HG03039 (cell line): ENCODE measurements at regions not wholly inside any gene's neighbourhood (a gene's known extent, or its start where the extent isn't known, plus 50 kb on each side); places are given as distances from the start of the nearest gene placed in this dataset.

Experiments used
- ATAC-seq: cut with Tn5 transposase; IDR thresholded peaks from one replicate; pipeline ENCODE4 v1.9.1; 2021; ENCODE audit warnings: mild to moderate bottlenecking, moderate library complexity; ENCODE audit not compliant: unreplicated experiment

DNA sequence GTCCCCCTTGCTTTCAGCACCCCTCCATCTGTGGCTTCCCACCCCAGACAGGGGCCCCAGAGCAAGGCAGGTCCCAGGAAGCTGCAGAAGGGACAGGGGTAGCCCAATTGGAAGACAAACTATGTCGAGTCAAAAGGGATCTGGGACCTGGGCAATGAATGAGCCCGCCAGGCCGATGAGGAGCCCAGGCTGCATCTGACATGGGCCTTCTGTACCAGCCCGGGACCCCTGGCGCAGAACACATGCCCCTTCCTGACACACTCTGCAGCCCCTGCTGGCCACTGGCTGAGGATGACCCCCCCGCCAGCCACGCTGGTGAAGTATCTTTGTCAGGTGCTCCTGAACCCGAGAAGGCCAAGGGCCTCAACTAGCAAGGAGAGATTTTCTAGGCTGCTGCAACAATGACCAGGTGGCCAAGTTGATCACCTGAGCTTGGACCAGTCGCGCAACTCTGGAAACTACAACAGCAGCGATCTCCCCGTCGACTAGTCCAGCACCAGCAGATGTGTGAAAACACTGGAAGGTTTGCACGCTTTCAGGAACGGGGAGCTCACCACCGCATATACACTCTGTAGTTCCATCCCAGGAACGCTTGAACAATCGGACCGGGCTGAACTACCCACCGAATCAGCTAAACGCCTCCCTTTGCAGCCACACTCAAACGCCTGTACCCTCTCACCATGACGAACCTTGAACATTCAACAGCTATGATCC is 119.0 kb downstream of the NCOR2 start:
- no peak for ATAC-seq

DNA sequence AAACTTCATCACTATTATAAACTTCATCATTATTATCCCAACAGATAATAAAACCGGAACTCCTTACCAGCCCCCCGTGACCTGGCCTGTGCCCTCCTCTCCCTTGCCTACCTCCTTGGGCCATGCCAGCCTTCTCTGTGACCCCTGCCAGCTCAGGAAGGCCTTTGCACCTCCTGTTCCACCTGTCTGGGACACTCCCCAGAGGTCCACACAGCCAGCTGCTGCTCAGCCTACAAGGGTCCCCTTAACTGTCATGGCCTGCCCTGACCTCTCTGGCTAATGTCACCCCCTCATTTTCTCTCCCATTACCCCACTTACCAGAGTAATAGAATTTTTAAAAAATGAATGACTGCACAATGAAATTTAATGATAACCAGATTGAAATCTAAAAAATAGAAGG is 121.0 kb downstream of the NCOR2 start:
- no peak for ATAC-seq

DNA sequence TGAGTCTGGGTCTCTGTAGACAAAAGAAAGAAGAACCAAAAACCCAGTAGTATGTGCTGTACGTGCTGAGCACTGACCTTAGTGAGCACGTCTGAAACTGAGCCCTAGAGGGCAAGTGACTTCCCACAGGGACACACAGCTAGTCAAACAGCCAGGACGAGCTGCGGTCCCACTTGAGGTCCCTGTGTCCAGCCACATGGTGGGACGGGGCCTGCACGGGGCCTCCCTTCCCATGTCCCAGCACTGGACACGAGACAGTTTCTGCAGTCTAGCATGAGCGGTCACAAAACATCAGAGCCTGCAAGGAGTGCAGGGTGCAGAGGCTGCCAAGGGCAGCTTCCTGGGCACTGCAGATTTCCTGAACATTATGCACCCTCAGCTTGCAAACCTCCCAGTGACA is 121.6 kb downstream of the NCOR2 start:
- no peak for ATAC-seq

DNA sequence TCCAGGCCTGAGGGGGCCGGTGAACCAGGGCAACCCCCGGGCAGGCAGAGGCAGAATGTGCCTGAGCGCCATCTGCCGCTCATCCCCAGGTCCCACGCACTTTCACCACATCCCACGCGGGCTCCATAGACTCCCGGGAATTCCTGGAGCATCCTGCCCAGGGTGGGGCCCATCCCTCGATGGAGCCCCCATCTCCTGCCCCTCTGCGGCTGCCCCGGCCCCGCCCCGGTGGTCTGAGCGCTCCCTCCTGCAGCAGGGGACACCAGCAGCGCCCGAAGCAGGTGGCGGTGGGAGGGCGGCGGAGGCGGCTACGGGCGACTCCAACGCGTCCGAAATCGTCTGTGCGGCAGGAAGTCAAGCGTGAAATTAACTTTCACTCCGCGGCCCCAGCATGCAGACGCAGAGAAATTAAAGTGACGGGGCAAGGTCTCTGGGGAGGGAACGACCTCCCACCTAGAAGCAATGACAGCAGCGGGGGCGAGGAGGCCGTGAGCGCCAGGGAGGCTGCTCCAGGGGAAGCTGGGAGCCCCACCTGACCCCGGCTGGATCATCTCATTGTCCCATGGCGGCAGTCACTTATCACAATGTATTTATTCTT is 122.2 kb downstream of the NCOR2 start:
- ATAC-seq: no peak

DNA sequence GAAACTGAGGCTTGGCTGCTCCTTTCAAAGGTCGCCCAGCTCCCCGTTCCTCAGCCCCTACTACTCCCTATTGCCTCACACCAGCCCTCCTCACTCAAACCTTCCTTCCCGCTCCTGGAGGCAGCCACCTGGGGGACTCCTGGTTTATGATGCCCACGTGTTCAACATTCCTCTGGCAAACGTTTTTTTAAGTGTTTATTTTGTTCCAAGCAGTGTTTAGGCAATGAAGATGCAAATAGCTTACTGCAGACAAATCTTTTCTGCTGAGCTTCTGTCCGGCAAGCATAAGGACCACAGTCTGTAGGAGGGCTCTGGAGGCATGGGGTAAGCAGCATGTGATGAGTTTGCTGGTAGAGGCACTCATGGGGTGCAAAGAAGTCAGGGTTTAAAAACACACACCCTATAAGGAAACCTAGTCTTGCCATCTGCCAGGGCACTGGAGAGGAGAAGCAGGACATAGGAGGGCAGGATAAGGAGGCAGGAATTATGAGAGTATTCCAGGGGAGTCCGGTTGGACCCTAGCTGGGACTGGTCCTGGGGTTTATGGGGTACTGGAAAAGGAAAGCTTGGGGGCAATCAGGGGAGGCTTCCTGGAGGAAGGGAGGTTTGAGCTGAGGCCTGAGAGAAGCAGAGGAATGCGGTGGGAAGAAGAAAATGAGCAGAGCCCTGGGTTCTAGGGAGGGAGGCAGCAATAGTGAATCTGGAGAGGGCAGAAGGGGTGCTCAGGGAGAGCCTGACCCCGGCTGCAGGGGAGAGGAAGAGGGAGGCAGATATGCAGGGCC is 123.3 kb downstream of the NCOR2 start:
- ATAC-seq: no peak

DNA sequence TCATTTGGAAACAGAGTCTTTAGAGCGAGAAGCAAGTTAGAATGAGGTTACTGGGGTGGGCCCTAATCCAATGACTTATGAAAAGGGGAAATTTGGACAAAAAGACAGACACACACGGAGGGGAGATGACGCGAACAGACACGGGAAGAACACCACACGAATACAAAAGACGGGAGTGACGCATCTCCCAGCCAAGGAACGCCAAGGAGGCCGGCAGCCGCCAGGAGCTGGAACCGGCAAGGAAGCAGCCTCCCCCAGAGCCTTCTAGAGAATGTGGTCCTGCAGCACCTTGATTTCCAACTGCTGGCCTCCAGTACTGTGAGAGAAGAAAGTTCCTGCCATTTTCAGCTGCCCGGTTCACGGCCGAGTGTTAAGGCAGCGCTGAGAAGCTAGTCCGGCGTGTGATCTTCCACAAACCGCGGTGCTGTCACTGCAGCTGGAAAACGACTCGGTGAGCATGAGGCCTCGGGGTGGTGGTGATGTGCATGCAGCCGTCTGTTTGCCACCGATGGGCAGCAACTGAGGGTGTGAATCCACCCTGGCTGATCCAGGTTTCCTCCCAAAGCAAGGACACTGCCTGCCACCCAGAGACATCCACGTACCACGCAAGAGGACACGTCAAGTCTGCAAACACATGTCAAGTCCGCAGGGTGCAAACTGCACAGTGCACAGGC is 124.5 kb downstream of the NCOR2 start:
- ATAC-seq: no peak

DNA sequence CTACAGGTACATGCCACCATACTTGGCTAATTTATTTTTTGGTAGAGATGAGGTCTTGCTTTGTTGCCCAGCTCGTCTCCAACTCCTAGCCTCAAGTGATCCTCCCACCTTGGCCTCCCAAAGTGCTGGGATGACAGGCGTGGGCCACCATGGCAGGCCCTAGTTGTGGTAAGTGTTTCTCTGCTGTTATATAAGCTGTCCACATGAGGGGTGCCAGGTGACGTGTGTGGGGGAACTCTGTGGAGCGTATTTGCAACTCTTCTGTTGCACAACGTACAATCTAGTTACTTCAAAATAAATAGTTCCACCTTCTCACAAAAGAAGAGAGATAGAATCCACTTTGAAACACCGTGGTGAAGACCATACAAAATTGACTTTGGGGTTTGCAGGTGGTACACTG is 125.1 kb downstream of the NCOR2 start:
- ATAC-seq: no peak

DNA sequence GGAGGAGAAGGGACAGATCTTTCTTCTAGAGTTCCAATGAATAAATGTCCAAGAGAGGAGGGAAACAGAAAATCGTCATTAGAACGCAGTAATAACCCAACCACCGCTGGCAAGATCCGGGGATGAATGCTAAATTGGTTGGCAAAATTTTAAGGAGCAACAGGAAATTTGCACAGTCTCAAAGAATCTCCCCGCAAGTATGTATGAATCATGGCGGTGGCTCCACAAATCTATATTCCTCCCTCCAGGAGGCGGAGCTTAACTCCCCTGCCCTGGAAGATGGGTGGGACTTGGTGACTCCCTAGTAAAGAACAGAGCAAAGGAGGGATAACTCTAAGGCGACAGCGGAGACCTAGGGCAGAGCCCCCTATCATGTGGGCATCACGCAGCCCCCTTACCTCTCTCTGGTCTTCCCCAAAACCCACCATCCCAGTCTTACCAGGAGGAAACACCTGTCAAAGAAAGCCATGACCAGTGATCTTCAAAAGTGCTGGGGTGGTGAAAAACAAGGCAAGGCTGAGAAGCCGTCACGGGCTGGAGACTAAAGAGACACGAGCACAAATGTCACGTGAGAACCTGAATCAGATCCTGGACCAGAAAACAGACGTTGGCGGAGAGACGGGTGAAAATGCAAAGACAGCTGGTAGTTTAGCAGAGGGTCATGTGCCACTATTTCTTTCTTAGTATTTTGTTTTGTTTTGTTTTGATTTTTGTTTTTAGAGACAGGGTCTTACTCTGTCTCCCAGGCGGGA is 125.8 kb downstream of the NCOR2 start:
- ATAC-seq: no peak

DNA sequence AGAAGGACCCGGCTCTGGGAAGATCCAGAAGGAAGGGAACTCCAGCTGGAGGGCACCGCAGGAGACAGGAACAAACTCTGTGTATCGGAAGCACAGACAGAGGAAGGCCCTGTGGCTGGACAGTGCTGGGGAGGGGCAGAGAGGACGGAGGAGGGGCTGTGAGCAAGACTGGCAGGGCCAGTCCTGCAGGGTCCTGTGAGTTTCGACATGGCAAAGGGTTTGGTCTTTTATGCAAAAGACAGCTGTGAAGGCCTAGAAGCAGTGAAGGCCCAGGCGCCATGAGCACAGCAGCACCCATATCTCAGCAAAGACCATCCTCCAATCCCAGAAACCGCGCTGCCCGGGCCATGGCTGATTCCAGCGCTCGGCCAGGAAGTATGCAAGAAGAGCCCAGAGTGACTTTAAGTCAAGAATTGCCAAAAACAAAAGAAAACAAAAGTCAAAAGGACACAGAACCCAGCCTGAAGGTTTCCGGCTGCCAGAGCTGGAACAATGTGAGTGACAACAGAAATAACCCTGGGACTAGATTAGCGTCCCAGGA is 126.5 kb downstream of the NCOR2 start:
- no peak for ATAC-seq

DNA sequence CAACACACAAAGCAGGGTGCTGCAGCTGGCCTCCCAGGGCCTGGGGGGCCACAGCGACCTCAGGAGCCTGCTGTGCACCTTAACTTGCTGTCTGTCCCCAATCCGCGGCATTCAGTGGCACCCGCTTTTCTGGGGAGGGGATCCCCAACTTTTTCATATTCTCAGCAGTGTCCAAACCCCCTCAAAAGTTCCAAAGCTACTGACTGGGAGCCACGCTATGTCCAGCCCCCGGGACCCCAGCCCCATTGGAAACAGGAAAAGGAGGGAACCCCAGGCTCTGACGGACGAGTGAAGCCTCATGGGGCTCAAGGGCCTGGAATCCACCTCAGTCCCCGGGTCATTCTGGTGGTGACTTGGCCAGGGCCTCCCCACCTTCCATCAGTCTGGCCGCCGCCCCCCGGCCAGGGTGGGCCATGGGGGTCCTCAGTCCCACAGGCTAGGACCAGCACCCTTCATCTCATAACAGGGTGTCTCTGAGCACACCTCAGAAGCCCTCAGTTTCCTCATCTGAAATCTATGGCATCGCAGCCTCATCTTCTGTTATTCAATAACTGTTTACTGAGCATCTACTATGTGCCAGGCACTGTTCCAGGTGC is 127.3 kb downstream of the NCOR2 start:
- ATAC-seq: no peak

DNA sequence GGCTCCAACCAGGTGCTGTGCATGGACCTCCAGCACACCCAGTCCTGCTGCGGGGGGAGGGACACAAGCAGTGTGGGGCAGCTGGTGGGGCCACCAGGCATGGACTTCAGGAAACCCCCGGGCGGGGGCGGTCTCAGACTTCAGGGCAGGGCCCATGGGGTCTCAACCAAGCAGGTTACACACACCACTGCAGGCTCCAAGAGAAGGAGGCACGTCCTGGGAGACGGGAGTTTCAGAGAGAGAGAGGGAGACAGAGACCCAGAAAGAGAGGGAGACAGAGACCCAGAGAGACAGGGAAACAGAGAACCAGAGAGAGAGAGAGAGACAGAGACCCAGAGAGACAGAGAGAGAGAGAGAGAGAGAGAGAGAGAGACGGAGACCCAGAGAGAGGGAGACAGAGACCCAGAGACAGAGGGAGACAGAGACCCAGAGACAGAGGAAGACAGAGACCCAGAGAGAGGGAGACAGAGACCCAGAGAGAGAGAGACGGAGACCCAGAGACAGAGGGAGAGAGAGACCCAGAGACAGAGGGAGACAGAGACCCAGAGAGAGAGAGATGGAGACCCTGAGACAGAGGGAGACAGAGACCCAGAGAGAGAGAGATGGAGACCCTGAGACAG is 128.9 kb downstream of the NCOR2 start:
- ATAC-seq: no peak

DNA sequence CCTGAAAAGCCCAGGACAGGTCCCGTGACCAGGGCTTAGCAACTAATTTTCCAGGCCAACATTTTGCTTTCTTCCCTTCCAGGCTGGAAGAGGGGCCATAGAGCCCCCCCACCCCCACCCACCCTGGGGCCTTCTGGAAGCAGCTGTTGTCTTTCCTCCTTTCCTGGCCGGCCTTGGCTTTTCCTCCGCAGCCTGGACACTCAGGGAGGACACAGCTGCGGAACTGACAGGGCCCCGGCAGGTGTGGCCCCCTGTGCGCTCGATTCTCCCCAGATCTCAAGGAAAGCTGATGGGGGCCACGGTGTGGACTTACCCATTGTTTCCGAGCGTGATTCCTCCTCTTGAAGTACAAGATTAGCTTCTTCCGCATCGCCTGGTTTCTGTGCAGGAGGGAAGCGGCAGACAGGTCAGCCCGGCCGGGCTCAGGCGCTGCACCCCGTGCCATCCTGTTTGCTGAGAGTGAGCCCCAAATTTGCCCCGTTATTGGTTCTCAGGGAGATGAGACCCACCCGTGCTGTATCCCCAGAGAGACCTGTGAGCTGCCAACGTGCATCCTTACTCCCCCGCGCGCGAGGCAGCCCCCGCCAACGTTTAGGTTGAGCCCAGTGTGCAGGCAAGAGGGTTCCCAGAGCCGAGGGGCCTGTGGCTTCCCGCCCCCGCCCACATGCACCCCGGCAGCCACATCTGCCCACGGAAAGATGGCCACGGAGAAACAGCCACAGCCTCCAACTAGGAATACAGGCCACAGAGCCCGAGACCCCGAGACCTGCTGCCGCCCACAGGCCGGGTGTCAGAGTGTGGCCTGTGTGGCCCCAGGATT is 129.6 kb downstream of the NCOR2 start:
- ATAC-seq: no peak

DNA sequence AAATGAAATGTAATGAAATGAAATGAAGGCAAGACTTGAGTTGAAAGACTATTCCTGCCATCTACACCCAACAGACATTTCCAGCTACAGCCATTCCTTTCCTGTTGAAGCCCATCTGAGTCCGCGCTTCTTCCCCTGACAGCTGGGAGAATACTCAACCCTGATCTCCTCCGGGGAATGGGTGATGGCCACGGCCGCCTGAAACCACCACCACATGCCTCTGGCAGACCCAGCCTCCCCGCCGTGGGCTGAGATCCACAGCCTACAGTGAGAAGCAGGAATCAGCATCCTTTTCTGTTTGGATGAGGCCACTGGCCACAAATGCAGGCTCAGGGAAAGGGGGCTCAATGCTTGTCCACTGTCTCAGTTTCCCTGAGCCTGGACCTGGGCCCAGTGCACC is 130.3 kb downstream of the NCOR2 start:
- ATAC-seq: no peak

DNA sequence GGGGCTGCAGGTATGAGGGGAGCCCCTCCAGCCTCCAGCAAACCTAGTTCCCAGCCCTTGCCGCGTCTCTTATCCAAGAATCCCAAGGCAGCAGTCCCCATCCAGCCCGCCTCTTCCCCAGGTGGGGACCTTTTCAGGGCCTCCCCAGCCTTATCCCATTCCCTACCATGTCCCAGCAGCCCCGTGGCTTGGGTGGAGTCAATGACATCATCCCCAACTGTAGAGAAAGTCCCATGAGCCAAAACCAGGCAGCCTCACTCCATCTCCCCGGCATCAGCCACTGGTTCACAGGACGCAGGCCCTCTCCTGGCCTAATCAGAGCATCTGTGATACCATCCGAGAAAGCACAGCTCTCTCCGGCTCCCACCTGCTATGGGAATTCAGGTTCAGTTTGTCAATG is 131.0 kb downstream of the NCOR2 start:
- ATAC-seq: no peak

DNA sequence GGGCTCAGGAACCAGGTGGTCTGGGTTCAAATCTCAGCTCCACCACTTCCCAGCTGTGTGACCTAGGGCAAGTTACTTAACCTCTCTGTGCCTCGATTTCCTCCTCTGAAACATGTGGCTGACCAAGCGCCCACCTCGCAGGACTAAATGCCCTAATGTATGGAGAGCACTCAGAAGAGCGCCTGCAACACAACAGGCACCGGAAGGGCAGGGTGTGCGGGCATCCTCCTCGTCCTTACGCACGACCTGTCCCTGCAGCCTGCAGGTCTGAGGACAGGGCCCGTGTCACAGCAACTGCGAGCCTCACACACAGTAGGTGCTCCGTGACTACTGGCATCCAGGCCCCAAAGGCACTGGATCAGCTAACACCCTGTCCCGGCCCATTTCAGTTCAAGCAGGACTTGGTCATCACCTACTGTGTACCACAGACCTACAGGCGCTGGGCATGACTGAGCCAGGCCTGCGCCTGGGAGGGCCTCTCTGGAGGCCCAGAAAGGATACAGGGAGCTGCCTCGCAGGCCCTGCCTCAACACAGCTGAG is 131.5 kb downstream of the NCOR2 start:
- ATAC-seq: no peak

DNA sequence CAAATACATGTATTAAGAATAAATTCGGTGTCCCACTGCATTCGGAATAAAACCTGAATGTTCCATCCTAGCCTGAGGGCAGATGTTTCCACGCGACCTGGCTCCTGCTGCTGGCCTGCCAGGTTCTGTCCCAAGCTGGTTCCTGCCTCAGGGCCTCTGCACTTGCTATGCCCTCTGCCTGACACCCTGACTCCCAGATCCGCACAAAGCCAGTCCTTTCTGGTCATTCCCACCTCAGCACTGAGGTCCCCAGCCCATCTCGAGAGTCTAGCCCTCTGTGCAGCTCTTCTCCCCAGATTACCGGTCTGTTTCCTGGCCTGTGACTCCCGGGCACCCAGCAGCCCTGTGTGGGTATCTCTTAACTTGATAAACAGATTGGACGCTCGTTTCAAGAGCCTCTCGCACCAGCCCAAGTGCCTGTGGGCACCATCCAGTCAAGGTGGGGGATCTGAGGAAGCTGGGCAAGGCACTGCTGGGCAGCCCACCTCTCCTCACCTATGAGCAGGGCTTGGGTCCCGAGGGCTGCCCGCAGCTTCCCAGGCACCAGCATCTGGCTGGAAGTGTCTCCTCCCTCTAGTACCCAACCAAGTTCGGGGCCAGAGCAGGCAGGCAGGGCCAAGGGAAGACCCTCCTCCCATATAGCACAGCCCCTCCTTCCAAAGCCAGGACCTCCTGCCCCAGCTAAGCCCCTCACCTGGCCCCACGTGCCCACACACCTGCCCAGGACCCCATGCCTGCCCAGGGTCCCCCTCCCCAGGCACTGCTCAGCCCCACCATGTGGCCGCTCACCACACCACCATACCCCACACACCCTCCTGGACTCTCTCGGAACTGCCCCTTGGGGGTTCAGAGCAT is 132.2 kb downstream of the NCOR2 start:
- no peak for ATAC-seq

DNA sequence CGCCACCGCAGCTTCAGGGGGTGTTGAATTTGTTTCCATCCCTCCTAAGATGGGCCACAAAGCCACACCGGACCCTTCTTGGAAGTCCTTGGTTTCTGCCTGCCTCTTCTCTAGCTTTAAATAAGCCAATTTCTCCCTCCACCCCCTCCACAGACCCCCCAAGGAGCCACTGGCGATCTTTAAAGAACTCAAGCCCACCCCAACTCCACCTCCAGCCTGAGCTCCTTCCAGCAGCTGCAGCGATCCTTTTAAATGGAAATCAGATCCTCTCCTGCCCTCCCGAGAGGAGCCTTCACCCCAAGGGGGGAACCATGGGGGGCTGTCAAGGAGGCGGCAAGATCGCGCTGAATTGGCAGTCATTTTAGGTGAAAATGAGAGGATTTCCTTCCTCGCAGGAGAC is 133.1 kb downstream of the NCOR2 start:
- no peak for ATAC-seq

DNA sequence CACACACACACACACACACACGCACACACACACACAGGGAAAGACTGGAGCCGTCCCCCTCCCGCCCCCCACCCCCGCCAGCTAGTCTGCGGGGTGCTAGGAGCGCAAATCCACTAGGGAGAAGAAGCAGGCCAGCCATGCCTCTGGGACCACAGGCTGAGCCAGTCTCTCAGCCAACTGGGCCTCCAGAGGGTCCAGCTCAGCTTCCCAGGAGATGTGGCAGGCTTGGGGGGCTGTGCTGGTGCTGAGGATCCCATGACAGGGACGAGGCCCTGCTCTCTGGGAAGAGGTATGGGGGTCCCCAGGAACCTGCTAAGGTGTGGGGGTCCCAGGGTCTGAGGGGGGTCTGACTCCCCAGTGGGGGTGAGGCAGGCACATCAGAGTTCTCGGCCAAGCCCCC is 133.5 kb downstream of the NCOR2 start:
- ATAC-seq: no peak
